GM12878 (cell line): ENCODE measurements at regions not wholly inside any gene's neighbourhood (a gene's known extent, or its start where the extent isn't known, plus 50 kb on each side); places are given as distances from the start of the nearest gene placed in this dataset.

Experiments
- CEBPB ChIP-seq, 2 experiments: fragments of 150-350 bp in 1 of 2; IDR thresholded peaks; 2 replicates each; pipeline ENCODE4 v1.6.1; 2012 to 2014; ENCODE audit warnings: low read depth in 2 of 2, low read length in 2 of 2, borderline replicate concordance in 1 of 2, inconsistent platforms in 1 of 2
- EGR1 ChIP-seq, 2 experiments: IDR thresholded peaks; 1 replicate in 1 of 2; 2 replicates in 1 of 2; pipeline ENCODE4 v1.6.1; 2011 to 2012; ENCODE audit warnings: low read depth in 2 of 2, low read length in 2 of 2, borderline replicate concordance in 1 of 2, mild to moderate bottlenecking in 1 of 2, moderate library complexity in 1 of 2
- EZH2 ChIP-seq: IDR thresholded peaks from 2 replicates; pipeline ENCODE4 v1.6.1; 2012; ENCODE audit warnings: low read depth, mild to moderate bottlenecking, control low read depth, inconsistent platforms, low read length, borderline replicate concordance; ENCODE audit not compliant: control insufficient read depth
- JUND ChIP-seq: IDR thresholded peaks from 2 replicates; pipeline ENCODE4 v1.6.1; 2012; ENCODE audit warnings: low read depth, mild to moderate bottlenecking, low read length, improper control_type of control experiment, moderate library complexity
- POLR2A ChIP-seq: IDR thresholded peaks from 2 replicates; pipeline ENCODE4 v1.6.1; 2011; ENCODE audit warnings: low read depth, mild to moderate bottlenecking, low read length
- TAF1 ChIP-seq: IDR thresholded peaks from 2 replicates; pipeline ENCODE4 v1.6.1; 2011; ENCODE audit warnings: mild to moderate bottlenecking, low read depth, low read length, borderline replicate concordance
- ZNF24 ChIP-seq: fragments of 450-650 bp; IDR thresholded peaks from 2 replicates; pipeline ENCODE4 v1.6.1; 2017; ENCODE audit warnings: antibody characterized with exemption, mild to moderate bottlenecking

DNA sequence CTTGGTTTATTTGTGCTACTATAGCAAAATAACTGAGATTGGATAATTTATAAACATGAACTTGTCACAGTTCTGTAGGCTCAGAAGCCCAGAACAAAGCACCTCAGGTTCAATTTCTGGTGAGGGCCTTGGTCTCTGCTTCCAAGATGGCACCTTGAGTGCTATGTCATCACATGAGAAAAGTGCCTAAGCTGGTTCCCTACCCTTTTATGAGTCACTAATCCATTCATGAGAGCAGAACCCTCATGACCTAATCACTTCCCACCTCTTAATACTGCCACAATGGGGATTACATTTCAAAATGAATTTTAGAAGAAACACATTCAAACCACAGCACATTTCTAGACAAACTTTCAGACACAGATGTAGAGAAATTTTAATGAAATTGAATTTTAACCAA lies 98.2 kb upstream of the PRSS3 start:
- TF ChIP-seq ZNF24 (no peak), POLR2A (no peak), EGR1 (IDR thresholded peaks at IDR 0.05; ENCODE audit: borderline replicate concordance in 1 of 2, low read depth in 2 of 2, low read length in 2 of 2) (no peak), EZH2 (no peak), CEBPB (IDR thresholded peaks at IDR 0.05; ENCODE audit: borderline replicate concordance in 1 of 2, low read depth in 2 of 2, low read length in 2 of 2) (no peak), TAF1 (no peak), JUND (no peak)
